Testis (tissue), 2 donors: ENCODE measurements at regions not wholly inside any gene's neighbourhood (a gene's known extent, or its start where the extent isn't known, plus 50 kb on each side); places are given as distances from the start of the nearest gene placed in this dataset.

Experiments
- POLR2A ChIP-seq: fragments of 450-650 bp; IDR thresholded peaks from one replicate; pipeline ENCODE4 v1.6.1; 2017; ENCODE audit warnings: antibody characterized with exemption, mild to moderate bottlenecking, moderate library complexity
- TF ChIP-seq, protein P1 (sequence below), 3 experiments: fragments of 450-650 bp in 2 of 3; fragments of 200-600 bp in 1 of 3; sonication (generic) in 1 of 3; IDR thresholded peaks; one replicate each; pipeline ENCODE4 v1.5.1; 2016 to 2019; ENCODE audit warnings: antibody characterized with exemption in 3 of 3, mild to moderate bottlenecking in 2 of 3, moderate library complexity in 1 of 3

DNA sequence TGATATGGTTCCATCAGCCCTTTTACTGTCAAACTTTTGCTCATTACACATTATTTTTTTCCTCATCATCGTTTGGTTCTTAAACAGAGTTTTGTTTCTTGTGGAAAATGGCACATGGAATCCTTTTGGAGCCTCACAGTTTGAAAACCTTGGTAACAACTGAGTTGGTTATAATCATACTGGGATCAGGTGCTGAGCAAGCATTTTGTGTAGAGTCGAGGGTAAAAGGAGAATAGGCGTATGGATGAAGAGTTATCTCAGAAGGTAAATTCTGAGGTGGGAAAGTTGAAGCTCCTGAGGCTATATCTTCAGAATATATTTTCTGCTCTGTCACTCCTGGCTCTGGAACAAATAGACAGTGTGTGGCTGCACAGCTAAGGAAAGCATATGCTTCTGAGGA is 274.0 kb upstream of the DSEL start:
- no peak for TF ChIP-seq POLR2A
- TF ChIP-seq, protein P1, sequence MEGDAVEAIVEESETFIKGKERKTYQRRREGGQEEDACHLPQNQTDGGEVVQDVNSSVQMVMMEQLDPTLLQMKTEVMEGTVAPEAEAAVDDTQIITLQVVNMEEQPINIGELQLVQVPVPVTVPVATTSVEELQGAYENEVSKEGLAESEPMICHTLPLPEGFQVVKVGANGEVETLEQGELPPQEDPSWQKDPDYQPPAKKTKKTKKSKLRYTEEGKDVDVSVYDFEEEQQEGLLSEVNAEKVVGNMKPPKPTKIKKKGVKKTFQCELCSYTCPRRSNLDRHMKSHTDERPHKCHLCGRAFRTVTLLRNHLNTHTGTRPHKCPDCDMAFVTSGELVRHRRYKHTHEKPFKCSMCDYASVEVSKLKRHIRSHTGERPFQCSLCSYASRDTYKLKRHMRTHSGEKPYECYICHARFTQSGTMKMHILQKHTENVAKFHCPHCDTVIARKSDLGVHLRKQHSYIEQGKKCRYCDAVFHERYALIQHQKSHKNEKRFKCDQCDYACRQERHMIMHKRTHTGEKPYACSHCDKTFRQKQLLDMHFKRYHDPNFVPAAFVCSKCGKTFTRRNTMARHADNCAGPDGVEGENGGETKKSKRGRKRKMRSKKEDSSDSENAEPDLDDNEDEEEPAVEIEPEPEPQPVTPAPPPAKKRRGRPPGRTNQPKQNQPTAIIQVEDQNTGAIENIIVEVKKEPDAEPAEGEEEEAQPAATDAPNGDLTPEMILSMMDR (IDR thresholded peaks at IDR 0.05) = no peak
